Mucosa of rectum (tissue), 2 donors: ENCODE measurements at regions not wholly inside any gene's neighbourhood (a gene's known extent, or its start where the extent isn't known, plus 50 kb on each side); places are given as distances from the start of the nearest gene placed in this dataset.
"Not testable (repeated sequence)": the region's sequence is repeated elsewhere in the genome, so short reads cannot be mapped to it uniquely, and the experiment has no call there.

Experiments
- H3K27ac ChIP-seq, 2 donors: one replicate each; pipeline ENCODE4 v1.7.0; 2013; ENCODE audit warnings: inconsistent platforms in 2 of 2, low read depth in 2 of 2, low read length in 2 of 2
- H3K27me3 ChIP-seq, 2 donors: one replicate each; pipeline ENCODE4 v1.7.0; 2013; ENCODE audit warnings: low read length in 2 of 2; ENCODE audit not compliant: control insufficient read depth in 2 of 2, insufficient read depth in 2 of 2
- H3K36me3 ChIP-seq, 2 donors: one replicate each; pipeline ENCODE4 v1.7.0; 2013; ENCODE audit warnings: low read length in 2 of 2; ENCODE audit not compliant: control insufficient read depth in 2 of 2, insufficient read depth in 2 of 2
- H3K4me1 ChIP-seq, 2 donors: one replicate each; pipeline ENCODE4 v1.7.0; 2013; ENCODE audit warnings: low read length in 2 of 2, mild to moderate bottlenecking in 1 of 2; ENCODE audit not compliant: control insufficient read depth in 2 of 2, insufficient read depth in 2 of 2
- H3K4me3 ChIP-seq, 2 donors: one replicate each; pipeline ENCODE4 v1.7.0; 2013; ENCODE audit warnings: low read length in 2 of 2
- H3K9ac ChIP-seq, 2 donors: one replicate each; pipeline ENCODE4 v1.7.0; 2013; ENCODE audit warnings: low read length in 2 of 2, low read depth in 1 of 2, mild to moderate bottlenecking in 1 of 2
- H3K9me3 ChIP-seq, 2 donors: one replicate each; pipeline ENCODE4 v1.7.0; 2013; ENCODE audit warnings: low read length in 2 of 2; ENCODE audit not compliant: control insufficient read depth in 2 of 2
- donor health status: healthy.
- donor health status: Normal muscosa, but diverticular disease.

DNA sequence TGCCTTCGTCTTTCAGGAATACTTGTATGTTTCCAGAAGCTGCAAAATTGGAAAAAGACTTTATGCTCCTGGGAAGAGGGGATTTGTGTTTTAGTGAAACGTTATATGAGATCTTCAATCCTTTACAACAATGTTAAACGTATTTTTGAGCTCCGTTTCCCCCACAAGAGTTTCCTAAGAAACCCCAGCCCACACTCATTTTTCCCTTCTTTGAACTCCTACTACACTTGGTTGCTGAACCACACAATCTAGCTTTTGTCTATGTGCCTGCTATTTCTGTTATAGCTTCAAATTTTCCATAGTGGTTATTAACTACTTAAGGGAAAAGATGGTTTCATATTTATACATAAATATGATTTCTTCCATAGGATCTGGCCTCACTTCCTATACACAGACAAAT, 238.6 kb upstream of the ACTBL2 start:
- Histone ChIP-seq H3K4me3 (no peak overlapping the region), H3K27ac (no peak overlapping the region), H3K9ac (no peak overlapping the region), H3K9me3 (no peaks in the 10 kb centered on the region), H3K36me3 (no peaks in the 10 kb centered on the region), H3K4me1 (no peaks in the 10 kb centered on the region), H3K27me3 (peaks cover 0 to 3% of the 10 kb centered on the region in 2 donors)

DNA sequence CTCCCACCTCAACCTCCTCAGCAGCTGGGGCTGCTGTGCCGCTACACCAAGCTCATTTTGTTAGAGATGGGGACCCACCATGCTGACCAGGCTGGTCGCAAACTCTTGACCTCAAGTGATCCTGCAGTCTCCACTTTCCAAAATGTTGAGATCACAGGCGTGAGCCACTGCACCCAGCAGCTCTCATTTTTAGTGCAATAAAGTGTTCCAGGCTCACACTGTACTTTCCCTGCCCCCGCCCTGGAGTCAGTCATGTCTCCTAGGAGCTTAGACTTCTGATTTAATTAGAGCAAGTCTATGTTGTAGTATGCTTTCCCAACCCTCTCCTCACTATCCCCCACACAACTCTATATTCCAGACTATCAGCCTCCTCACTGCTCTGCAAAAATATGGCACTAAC, 238.0 kb upstream of the ACTBL2 start:
- no peaks in the 10 kb centered on the region for H3K4me1 ChIP-seq
- no peak overlapping the region for H3K9ac ChIP-seq
- no peak overlapping the region for H3K27ac ChIP-seq
- H3K4me3 ChIP-seq = no peak overlapping the region
- H3K27me3 ChIP-seq = peaks cover 0 to 3% of the 10 kb centered on the region in 2 donors
- H3K36me3 ChIP-seq = no peaks in the 10 kb centered on the region
- H3K9me3 ChIP-seq = no peaks in the 10 kb centered on the region

DNA sequence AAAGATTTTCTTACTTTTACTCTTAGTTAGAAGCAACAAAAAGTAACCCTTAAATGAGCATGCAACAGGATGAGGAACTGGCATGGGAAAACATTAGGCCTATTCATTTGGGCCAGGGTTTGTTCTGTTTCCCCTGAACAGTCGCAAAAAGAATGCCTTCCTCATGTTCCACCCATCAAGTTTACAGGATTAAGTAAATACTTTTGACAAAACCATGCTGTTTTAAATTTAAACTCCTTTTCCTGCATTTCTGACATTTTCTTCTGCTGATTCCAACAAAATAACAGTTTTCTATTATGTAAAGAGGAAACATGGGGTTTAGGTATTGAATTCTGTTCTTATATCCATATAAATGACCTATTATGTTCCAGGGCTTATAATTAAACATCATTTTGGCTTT, 236.6 kb upstream of the ACTBL2 start:
- Histone ChIP-seq H3K4me3 (no peak overlapping the region), H3K9ac (no peak overlapping the region), H3K27me3 (peaks cover 0 to 3% of the 10 kb centered on the region in 2 donors), H3K4me1 (no peaks in the 10 kb centered on the region), H3K36me3 (no peaks in the 10 kb centered on the region), H3K9me3 (no peaks in the 10 kb centered on the region), H3K27ac (no peak overlapping the region)

DNA sequence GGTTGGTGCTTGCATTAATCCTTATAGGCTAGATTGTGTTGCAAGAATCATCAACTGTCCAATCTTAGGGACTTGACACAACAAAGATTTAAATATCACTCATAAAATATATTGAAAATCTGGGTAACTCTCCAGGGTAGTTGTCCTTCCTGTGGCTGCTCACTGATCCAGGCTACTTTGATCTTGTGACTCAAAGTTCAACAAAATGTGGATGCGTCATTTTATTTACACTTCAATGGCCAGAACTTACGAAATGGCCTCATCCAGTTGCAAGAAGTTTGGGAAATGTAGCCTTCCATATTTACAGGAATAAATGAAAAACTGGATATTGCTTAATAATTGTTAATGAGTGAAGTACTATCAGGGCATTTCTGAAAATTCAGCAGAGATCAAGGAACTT, 235.5 kb upstream of the ACTBL2 start:
- H3K27me3 ChIP-seq = peaks cover 0 to 3% of the 10 kb centered on the region in 2 donors
- no peaks in the 10 kb centered on the region for H3K4me1 ChIP-seq
- no peak overlapping the region for H3K4me3 ChIP-seq
- H3K36me3 ChIP-seq = no peaks in the 10 kb centered on the region
- H3K27ac ChIP-seq = no peak overlapping the region
- H3K9me3 ChIP-seq = no peaks in the 10 kb centered on the region
- no peak overlapping the region for H3K9ac ChIP-seq

DNA sequence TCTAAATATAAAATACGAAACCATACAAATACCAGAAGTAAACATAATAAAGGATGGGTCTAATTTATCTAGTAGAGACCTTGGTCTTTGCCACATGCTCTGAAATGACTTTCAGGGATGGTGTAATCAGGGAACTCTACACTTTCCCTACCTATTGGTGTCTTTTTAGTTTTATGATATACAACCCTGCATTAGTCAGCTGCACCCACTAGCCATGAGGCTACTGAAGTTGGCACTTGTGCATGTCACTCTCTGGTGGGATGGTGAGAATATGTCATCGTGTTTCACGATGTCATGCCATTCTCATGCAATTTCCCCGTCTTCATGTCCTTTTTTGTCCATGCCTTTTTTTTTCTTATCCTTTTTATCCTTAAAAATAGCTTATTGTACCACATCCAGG, 234.9 kb upstream of the ACTBL2 start:
- Histone ChIP-seq H3K4me3 (no peak overlapping the region), H3K9ac (no peak overlapping the region), H3K27ac (no peak overlapping the region), H3K9me3 (no peaks in the 10 kb centered on the region), H3K4me1 (no peaks in the 10 kb centered on the region), H3K36me3 (no peaks in the 10 kb centered on the region), H3K27me3 (peaks cover 0 to 3% of the 10 kb centered on the region in 2 donors)

DNA sequence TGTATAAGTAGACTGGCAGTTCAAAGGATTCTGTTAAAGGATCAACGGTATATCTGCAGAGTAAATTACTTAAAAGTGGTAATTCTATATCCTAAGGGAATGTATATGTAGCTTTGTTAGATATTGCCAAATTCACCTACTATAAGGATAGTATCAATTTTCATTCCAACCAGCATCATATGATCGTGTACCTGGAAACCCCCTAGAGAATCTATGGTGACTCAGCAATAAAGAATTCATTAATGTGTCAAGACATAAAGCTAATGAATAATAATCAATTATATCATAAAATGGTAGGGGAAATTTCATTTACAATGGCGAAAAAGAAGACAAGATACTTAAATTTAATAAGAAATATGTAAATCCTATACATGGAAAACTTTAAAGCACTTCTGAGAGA, 234.1 kb upstream of the ACTBL2 start:
- no peak overlapping the region for H3K4me3 ChIP-seq
- H3K9ac ChIP-seq = no peak overlapping the region
- no peak overlapping the region for H3K27ac ChIP-seq
- H3K4me1 ChIP-seq = no peaks in the 10 kb centered on the region
- no peaks in the 10 kb centered on the region for H3K36me3 ChIP-seq
- no peaks in the 10 kb centered on the region for H3K9me3 ChIP-seq
- peaks cover 0 to 3% of the 10 kb centered on the region in 2 donors for H3K27me3 ChIP-seq

DNA sequence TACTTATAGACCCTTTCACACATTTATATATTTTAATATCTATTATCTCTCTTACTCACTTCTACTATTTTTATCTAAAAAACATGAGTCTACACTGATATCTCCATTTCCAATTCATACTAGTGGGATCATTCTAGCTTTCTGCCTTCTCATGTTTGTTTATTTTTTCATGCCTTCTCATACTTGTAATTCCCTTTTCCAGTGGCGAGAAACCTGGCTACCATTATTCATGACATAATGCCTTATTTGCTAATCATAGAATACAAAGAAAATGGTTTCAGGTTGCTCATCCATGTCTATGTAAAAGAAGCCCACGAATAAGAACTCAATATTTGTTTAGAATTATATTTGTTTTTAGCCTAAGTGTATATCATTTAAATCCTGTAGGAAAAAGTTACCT, 232.7 kb upstream of the ACTBL2 start:
- Histone ChIP-seq H3K27me3 (no peaks in the 10 kb centered on the region), H3K4me3 (no peak overlapping the region), H3K9me3 (no peaks in the 10 kb centered on the region), H3K27ac (no peak overlapping the region), H3K4me1 (no peaks in the 10 kb centered on the region), H3K36me3 (no peaks in the 10 kb centered on the region), H3K9ac (no peak overlapping the region)

DNA sequence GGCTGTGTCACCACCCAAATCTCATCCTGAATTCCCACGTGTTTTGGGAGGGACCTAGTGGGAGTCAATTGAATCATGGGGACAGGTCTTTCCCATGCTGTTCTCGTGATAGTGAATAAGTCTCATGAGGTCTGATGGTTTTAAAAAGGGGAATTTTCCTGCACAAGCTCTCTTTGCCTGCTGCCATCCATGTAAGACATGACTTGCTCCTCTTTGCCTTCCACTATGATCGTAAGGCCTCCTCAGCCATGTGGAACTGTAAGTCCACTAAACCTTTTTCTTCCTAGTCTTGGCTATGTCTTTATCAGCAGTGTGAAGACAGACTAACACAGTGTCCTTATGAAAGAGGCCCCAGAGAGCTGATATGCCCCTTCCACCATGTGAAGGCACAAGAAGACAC, 230.9 kb upstream of the ACTBL2 start:
- not testable (repeated sequence) for H3K36me3 ChIP-seq, H3K27ac ChIP-seq, H3K4me3 ChIP-seq, H3K4me1 ChIP-seq, H3K27me3 ChIP-seq, H3K9me3 ChIP-seq, H3K9ac ChIP-seq

DNA sequence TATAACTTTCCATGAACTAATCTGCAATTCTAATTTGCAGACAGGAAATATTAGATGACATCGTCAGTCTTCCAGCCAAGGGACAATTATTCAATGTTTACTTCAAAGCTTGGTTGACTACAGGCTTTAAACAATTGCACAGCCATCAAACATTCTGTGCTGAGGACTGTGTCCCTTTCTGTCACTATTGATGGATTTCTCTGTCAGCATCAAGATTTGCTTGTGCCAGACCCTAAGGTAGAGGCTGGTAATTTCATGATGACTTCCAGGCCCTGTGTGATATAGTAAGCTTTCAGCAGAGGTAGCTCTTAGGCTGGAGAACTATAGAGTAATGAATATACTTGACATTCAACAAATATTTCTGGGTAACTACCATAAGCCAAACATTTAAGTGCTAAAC, 229.3 kb upstream of the ACTBL2 start:
- Histone ChIP-seq H3K4me3 (no peak overlapping the region), H3K9ac (no peak overlapping the region)

DNA sequence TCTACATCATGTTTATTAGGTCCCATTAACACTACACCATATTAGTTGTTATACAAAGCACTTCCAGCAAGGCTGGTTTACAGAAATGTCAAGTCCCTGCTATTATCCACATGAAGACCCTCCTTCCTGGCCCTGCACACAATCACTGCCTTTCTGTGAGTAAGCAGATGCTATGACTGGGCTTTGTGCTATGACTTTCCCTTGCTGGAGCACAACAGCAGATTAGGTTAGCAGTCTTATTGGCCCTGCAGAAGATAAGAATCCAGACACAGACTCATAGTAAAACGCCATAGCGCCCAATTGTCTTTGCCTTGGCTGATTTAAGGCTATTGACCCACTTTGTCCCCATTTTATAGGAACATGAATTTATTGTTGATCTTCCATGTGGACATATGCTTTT, 228.9 kb upstream of the ACTBL2 start:
- Histone ChIP-seq H3K9ac (no peak overlapping the region), H3K4me3 (no peak overlapping the region), H3K4me1 (no peaks in the 10 kb centered on the region), H3K36me3 (no peaks in the 10 kb centered on the region), H3K9me3 (no peaks in the 10 kb centered on the region), H3K27ac (no peak overlapping the region), H3K27me3 (no peaks in the 10 kb centered on the region)

More for the DNA sequence above, 229.3 kb upstream of the ACTBL2 start:
- Histone ChIP-seq H3K4me1 (no peaks in the 10 kb centered on the region), H3K36me3 (no peaks in the 10 kb centered on the region), H3K27me3 (no peaks in the 10 kb centered on the region), H3K9me3 (no peaks in the 10 kb centered on the region), H3K27ac (no peak overlapping the region)

DNA sequence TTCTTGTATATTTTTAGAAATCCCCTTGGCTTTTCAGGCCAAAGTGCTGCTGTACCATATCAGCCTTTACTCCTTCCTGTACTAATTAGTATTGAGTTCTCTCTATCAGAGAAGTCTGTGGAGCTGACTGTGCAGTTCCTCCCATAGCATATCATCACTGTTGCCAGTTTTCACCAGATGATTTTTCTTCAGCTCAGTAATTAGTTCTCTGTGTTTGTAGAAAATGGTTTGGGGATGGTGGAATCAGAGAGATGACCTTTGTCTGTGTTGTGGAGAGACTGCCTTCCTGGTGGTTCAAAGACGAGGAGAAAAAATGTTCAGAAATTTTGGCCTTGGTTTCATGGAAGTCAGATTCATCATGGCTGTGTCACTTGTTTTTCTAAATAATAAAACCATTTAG, 227.5 kb upstream of the ACTBL2 start:
- H3K27me3 ChIP-seq = no peaks in the 10 kb centered on the region
- no peak overlapping the region for H3K4me3 ChIP-seq
- no peak overlapping the region for H3K27ac ChIP-seq
- H3K9ac ChIP-seq = no peak overlapping the region
- H3K36me3 ChIP-seq = no peaks in the 10 kb centered on the region
- H3K9me3 ChIP-seq = no peaks in the 10 kb centered on the region
- H3K4me1 ChIP-seq = no peaks in the 10 kb centered on the region
